HEK293 (cell line): ENCODE measurements at regions not wholly inside any gene's neighbourhood (a gene's known extent, or its start where the extent isn't known, plus 50 kb on each side); places are given as distances from the start of the nearest gene placed in this dataset.

Source experiments
- ELK4 ChIP-seq: IDR thresholded peaks from 2 replicates; pipeline ENCODE4 v1.6.1; 2011; ENCODE audit warnings: mild to moderate bottlenecking, low read depth, low read length, borderline replicate concordance
- FEZF1 ChIP-seq: fragments of 450-650 bp; formaldehyde crosslinking; IDR thresholded peaks from 2 replicates; pipeline ENCODE4 v1.5.1; 2016; ENCODE audit warnings: missing biosample characterization, missing genetic modification characterization
- HIC1 ChIP-seq: fragments of 450-650 bp; formaldehyde crosslinking; IDR thresholded peaks from 2 replicates; pipeline ENCODE4 v1.5.1; 2016; ENCODE audit warnings: missing biosample characterization, missing genetic modification characterization
- MEIS1 ChIP-seq: sonication (generic); formaldehyde crosslinking; IDR thresholded peaks from 2 replicates; pipeline ENCODE4 v1.8.1; 2022; ENCODE audit warnings: missing genetic modification reagents, mild to moderate bottlenecking, borderline replicate concordance
- OVOL3 ChIP-seq: fragments of 450-650 bp; formaldehyde crosslinking; IDR thresholded peaks from 2 replicates; pipeline ENCODE4 v1.5.1; 2016; ENCODE audit warnings: missing biosample characterization, missing genetic modification characterization
- PRDM4 ChIP-seq: fragments of 450-650 bp; formaldehyde crosslinking; IDR thresholded peaks from 2 replicates; pipeline ENCODE4 v1.5.1; 2017; ENCODE audit warnings: missing biosample characterization, missing genetic modification characterization
- SCRT1 ChIP-seq: fragments of 450-650 bp; formaldehyde crosslinking; IDR thresholded peaks from 2 replicates; pipeline ENCODE4 v1.5.1; 2016; ENCODE audit warnings: missing biosample characterization, missing genetic modification characterization, borderline replicate concordance
- ZBTB1 ChIP-seq: fragments of 450-650 bp; formaldehyde crosslinking; IDR thresholded peaks from 2 replicates; pipeline ENCODE4 v1.5.1; 2016; ENCODE audit warnings: missing biosample characterization, missing genetic modification characterization
- ZBTB11 ChIP-seq: fragments of 450-650 bp; formaldehyde crosslinking; conservative IDR thresholded peaks from 2 replicates; pipeline ENCODE4 v1.5.1; 2016; ENCODE audit warnings: low read depth, missing biosample characterization, missing genetic modification characterization
- ZBTB49 ChIP-seq: fragments of 450-650 bp; formaldehyde crosslinking; IDR thresholded peaks from 2 replicates; pipeline ENCODE4 v1.5.1; 2016; ENCODE audit warnings: missing biosample characterization, missing genetic modification characterization, low read depth
- ZNF138 ChIP-seq: fragments of 450-650 bp; formaldehyde crosslinking; IDR thresholded peaks from 2 replicates; pipeline ENCODE4 v1.5.1; 2016; ENCODE audit warnings: missing biosample characterization, missing genetic modification characterization, borderline replicate concordance
- ZNF155 ChIP-seq: fragments of 450-650 bp; formaldehyde crosslinking; IDR thresholded peaks from 2 replicates; pipeline ENCODE4 v1.5.1; 2016; ENCODE audit warnings: missing biosample characterization, missing genetic modification characterization
- ZNF16 ChIP-seq: fragments of 450-650 bp; formaldehyde crosslinking; IDR thresholded peaks from 2 replicates; pipeline ENCODE4 v1.5.1; 2016; ENCODE audit warnings: low read depth, missing biosample characterization, missing genetic modification characterization
- ZNF302 ChIP-seq: fragments of 450-650 bp; formaldehyde crosslinking; IDR thresholded peaks from 2 replicates; pipeline ENCODE4 v1.5.1; 2016; ENCODE audit warnings: missing biosample characterization, missing genetic modification characterization, low read depth
- ZNF311 ChIP-seq: fragments of 450-650 bp; formaldehyde crosslinking; IDR thresholded peaks from 2 replicates; pipeline ENCODE4 v1.5.1; 2017; ENCODE audit warnings: missing biosample characterization, missing genetic modification characterization, borderline replicate concordance
- ZNF341 ChIP-seq: fragments of 450-650 bp; formaldehyde crosslinking; IDR thresholded peaks from 2 replicates; pipeline ENCODE4; 2016; ENCODE audit warnings: low read depth, missing biosample characterization, missing genetic modification characterization
- ZNF354C ChIP-seq: fragments of 450-650 bp; formaldehyde crosslinking; IDR thresholded peaks from 2 replicates; pipeline ENCODE4 v1.5.1; 2016; ENCODE audit warnings: missing biosample characterization, missing genetic modification characterization, low read depth, borderline replicate concordance
- ZNF513 ChIP-seq: fragments of 450-650 bp; IDR thresholded peaks from 2 replicates; pipeline ENCODE4 v1.5.1; 2018; ENCODE audit warnings: missing biosample characterization, missing genetic modification characterization
- ZNF596 ChIP-seq: fragments of 450-650 bp; IDR thresholded peaks from 2 replicates; pipeline ENCODE4 v1.5.0; 2018; ENCODE audit warnings: missing biosample characterization, mild to moderate bottlenecking, missing genetic modification characterization, moderate library complexity
- ZNF621 ChIP-seq: fragments of 450-650 bp; formaldehyde crosslinking; IDR thresholded peaks from 2 replicates; pipeline ENCODE4 v1.5.1; 2017; ENCODE audit warnings: missing biosample characterization, missing genetic modification characterization
- ZNF623 ChIP-seq: fragments of 450-650 bp; formaldehyde crosslinking; IDR thresholded peaks from 2 replicates; pipeline ENCODE4 v1.5.1; 2016; ENCODE audit warnings: missing biosample characterization, missing genetic modification characterization
- ZNF747 ChIP-seq: fragments of 450-650 bp; formaldehyde crosslinking; IDR thresholded peaks from 2 replicates; pipeline ENCODE4 v1.5.1; 2016; ENCODE audit warnings: missing biosample characterization, missing genetic modification characterization
- ZNF76 ChIP-seq: fragments of 450-650 bp; formaldehyde crosslinking; IDR thresholded peaks from 2 replicates; pipeline ENCODE4; 2016; ENCODE audit warnings: low read depth, missing biosample characterization, missing genetic modification characterization, borderline replicate concordance
- ZNF777 ChIP-seq: fragments of 450-650 bp; formaldehyde crosslinking; IDR thresholded peaks from 2 replicates; pipeline ENCODE4 v1.5.1; 2017; ENCODE audit warnings: missing biosample characterization, missing genetic modification characterization, borderline replicate concordance
- ZNF785 ChIP-seq: fragments of 450-650 bp; formaldehyde crosslinking; IDR thresholded peaks from 2 replicates; pipeline ENCODE4 v1.5.1; 2016; ENCODE audit warnings: missing biosample characterization, missing genetic modification characterization
- ZNF843 ChIP-seq: fragments of 450-650 bp; formaldehyde crosslinking; IDR thresholded peaks from 2 replicates; pipeline ENCODE4 v1.5.1; 2016; ENCODE audit warnings: missing biosample characterization, missing genetic modification characterization

- TF ChIP-seq OVOL3 (tag by site-specific recombination) (no peak), SCRT1 (tag by site-specific recombination) (peak; percentile 80), ZNF777 (tag by site-specific recombination) (no peak), ZNF747 (tag by site-specific recombination) (no peak), ZBTB11 (tag by site-specific recombination) (no peak), ZBTB1 (no peak), FEZF1 (peak; percentile 62), ZNF302 (no peak), ZBTB49 (tag by site-specific recombination) (no peak), MEIS1 (no peak), ZNF513 (no peak), ELK4 (no peak), ZNF341 (no peak), ZNF311 (tag by site-specific recombination) (no peak), ZNF76 (tag by site-specific recombination) (no peak), ZNF621 (no peak), ZNF138 (tag by site-specific recombination) (no peak), PRDM4 (peak; percentile 73), ZNF843 (tag by site-specific recombination) (peak; percentile 82), ZNF623 (tag by site-specific recombination) (no peak), ZNF155 (tag by site-specific recombination) (no peak), ZNF785 (tag by site-specific recombination) (no peak), ZNF354C (tag by site-specific recombination) (no peak), HIC1 (no peak), ZNF596 (no peak), ZNF16 (tag by site-specific recombination) (no peak)
Measured at GRCh38 chr2:186129767-186130581, 356.1 kb upstream of the ZC3H15 start (continued).
